Central memory CD8-positive, alpha-beta T cell (primary cell): ENCODE measurements at regions not wholly inside any gene's neighbourhood (a gene's known extent, or its start where the extent isn't known, plus 50 kb on each side); places are given as distances from the start of the nearest gene placed in this dataset.
"Not testable (repeated sequence)": the region's sequence is repeated elsewhere in the genome, so short reads cannot be mapped to it uniquely, and the experiment has no call there.

Experiments used
- ATAC-seq: fragments of 150-1000 bp; cut with Tn5 transposase; replicated peaks from 2 replicates; pipeline ENCODE4 v1.10.0; 2022; ENCODE audit warnings: mild to moderate bottlenecking, moderate FRiP score, moderate number of reproducible peaks; ENCODE audit not compliant: poor library complexity, severe bottlenecking; ENCODE audit errors: extremely low read depth
- DNase-seq, 2 donors: peaks; one replicate each; pipeline ENCODE4 v3.0.0; 2021; ENCODE audit warnings: low spot score in 2 of 2
- H3K27ac Mint-ChIP-seq: one replicate; pipeline ENCODE4 v1.8.0; 2022; ENCODE audit warnings: low read depth, mild to moderate bottlenecking, moderate library complexity, mixed read lengths
- H3K27me3 Mint-ChIP-seq: one replicate; pipeline ENCODE4 v1.8.0; 2022; ENCODE audit warnings: mixed read lengths
- H3K36me3 Mint-ChIP-seq: one replicate; pipeline ENCODE4 v1.8.0; 2022; ENCODE audit warnings: mild to moderate bottlenecking, moderate library complexity, mixed read lengths; ENCODE audit not compliant: insufficient read depth
- H3K4me1 Mint-ChIP-seq: one replicate; pipeline ENCODE4 v1.8.0; 2022; ENCODE audit warnings: mixed read lengths
- H3K4me3 Mint-ChIP-seq: one replicate; pipeline ENCODE4 v1.8.0; 2022; ENCODE audit warnings: mild to moderate bottlenecking, moderate library complexity, mixed read lengths
- H3K9me3 Mint-ChIP-seq: one replicate; pipeline ENCODE4 v1.8.0; 2022; ENCODE audit warnings: mixed read lengths

- H3K4me3 Mint-ChIP-seq = no peak overlapping the region
- peaks cover 9% of the 10 kb centered on the region for H3K9me3 Mint-ChIP-seq
- no peak for ATAC-seq
- no peak for DNase-seq
- H3K36me3 Mint-ChIP-seq = no peaks in the 10 kb centered on the region
- no peaks in the 10 kb centered on the region for H3K27me3 Mint-ChIP-seq
- no peak overlapping the region for H3K27ac Mint-ChIP-seq
- H3K4me1 Mint-ChIP-seq = no peaks in the 10 kb centered on the region
Observed at GRCh38 chr9:73441223-73441622, 289.6 kb downstream of the ANXA1 start.

DNA sequence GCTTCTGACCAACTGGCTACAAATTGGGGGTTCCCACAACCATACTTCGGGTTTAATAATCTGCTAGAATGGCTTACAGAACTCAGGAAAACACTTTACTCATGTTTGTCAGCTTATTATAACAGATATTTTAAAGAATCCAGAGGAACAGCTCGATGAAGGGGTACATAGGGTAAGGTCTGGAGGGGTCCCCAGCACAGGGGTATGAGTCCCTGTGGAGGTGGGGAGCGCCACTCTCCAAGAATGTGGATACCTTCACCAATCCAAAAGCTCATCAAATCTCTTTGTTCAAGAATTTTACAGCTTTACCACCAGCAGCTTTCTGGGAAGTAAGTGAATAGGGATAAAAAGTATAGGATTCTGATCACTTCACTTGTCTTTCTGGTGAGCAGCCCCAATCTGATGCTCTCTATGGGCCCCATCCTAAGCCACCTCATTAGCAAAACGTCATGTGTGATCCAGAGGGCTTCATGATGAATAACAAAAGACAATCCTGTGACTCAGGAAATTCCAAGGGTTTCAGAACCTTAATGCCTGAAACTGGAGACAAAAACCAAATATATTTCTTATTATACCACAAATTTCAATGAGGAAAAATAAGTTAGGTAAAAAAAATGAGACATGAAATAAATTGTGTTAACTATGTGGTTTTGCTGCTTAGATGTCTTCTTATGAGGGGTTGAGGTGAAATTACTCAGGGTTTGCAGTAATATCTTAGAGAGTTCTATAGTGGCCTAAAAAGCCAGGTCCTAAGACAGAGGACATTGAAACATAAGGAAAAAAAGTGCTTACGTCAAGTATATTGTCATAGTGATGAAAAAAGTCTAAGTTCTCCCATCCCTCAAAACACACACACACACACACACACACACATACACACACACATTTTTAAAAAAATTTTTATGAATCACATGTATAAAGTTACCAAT, 290.5 kb downstream of the ANXA1 start:
- H3K36me3 Mint-ChIP-seq = no peaks in the 10 kb centered on the region
- peaks cover 5% of the 10 kb centered on the region for H3K9me3 Mint-ChIP-seq
- DNase-seq (no peak), ATAC-seq (no peak)
- no peak overlapping the region for H3K27ac Mint-ChIP-seq
- H3K4me3 Mint-ChIP-seq = no peak overlapping the region
- H3K4me1 Mint-ChIP-seq = no peaks in the 10 kb centered on the region
- no peaks in the 10 kb centered on the region for H3K27me3 Mint-ChIP-seq

DNA sequence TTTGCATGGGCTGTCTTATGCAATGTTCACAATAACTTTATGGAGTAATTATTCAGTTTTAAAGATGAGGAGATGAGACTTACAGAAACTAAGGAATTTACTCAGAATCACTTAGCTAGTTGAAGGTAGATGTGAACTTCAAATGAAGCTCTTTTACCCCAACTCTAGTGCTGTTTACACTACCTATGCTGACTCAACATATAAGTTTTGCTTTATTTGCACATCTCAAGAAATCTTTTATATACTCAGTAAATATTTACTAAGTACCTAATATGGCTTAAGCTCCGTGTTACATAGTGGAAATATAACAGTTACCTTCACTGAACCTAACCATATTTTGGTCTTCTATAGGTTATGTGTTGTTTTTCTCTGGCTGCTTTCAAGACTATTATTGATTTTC, 293.2 kb downstream of the ANXA1 start:
- Mint-ChIP-seq H3K27me3 (no peaks in the 10 kb centered on the region), H3K4me3 (no peak overlapping the region), H3K9me3 (peaks cover 2% of the 10 kb centered on the region), H3K27ac (no peak overlapping the region), H3K4me1 (no peaks in the 10 kb centered on the region), H3K36me3 (no peaks in the 10 kb centered on the region)
- ATAC-seq = no peak
- DNase-seq = no peak

- not testable (repeated sequence) for H3K27ac Mint-ChIP-seq, ATAC-seq, H3K36me3 Mint-ChIP-seq, H3K4me1 Mint-ChIP-seq, DNase-seq, H3K4me3 Mint-ChIP-seq, H3K27me3 Mint-ChIP-seq, H3K9me3 Mint-ChIP-seq
Observed at GRCh38 chr9:73445384-73445783, 293.7 kb downstream of the ANXA1 start.

DNA sequence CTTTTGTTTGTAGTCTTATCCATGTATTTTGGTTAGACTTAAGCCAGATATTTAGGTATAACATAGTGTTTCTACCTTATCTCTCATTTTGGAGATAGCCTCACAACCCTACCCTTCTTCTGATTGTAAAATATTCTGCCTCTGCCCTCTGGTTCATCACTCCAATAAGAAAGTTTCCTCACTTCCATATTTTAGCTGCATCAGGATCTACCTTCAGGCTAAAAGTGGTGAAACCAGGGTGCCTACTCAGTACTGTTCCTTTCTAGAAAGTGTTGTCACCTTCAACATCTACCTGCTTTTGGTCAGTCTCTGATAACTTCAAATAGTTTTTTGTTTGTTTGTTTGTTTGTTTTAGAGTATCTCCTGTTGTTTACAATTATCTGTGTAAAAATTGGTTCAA, 294.6 kb downstream of the ANXA1 start:
- Mint-ChIP-seq H3K27me3 (no peaks in the 10 kb centered on the region), H3K9me3 (no peaks in the 10 kb centered on the region), H3K4me1 (no peaks in the 10 kb centered on the region), H3K27ac (no peak overlapping the region), H3K4me3 (no peak overlapping the region), H3K36me3 (no peaks in the 10 kb centered on the region)
- ATAC-seq (no peak), DNase-seq (no peak)

DNA sequence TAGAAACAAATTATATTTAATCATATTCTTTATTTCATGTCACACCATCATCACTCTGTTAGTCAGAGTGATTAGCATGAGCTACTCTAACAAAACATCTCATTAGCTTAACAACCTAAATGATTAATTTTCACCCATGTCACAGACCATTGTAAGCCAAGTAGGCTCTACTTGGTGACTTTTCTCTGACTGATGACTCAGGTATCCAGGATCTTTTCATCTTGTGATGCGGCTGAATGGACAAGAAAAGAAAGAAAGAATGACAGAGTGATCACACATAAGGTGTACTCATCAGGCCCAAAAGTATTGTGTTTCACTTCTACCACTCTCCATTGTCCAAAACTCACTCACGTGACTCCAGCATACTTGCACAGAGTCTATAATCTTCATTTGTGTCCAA, 299.3 kb downstream of the ANXA1 start:
- H3K4me3 Mint-ChIP-seq = no peak overlapping the region
- H3K27ac Mint-ChIP-seq = no peak overlapping the region
- ATAC-seq (no peak), DNase-seq (no peak)
- no peaks in the 10 kb centered on the region for H3K4me1 Mint-ChIP-seq
- peaks cover 6% of the 10 kb centered on the region for H3K9me3 Mint-ChIP-seq
- no peaks in the 10 kb centered on the region for H3K36me3 Mint-ChIP-seq
- no peaks in the 10 kb centered on the region for H3K27me3 Mint-ChIP-seq

DNA sequence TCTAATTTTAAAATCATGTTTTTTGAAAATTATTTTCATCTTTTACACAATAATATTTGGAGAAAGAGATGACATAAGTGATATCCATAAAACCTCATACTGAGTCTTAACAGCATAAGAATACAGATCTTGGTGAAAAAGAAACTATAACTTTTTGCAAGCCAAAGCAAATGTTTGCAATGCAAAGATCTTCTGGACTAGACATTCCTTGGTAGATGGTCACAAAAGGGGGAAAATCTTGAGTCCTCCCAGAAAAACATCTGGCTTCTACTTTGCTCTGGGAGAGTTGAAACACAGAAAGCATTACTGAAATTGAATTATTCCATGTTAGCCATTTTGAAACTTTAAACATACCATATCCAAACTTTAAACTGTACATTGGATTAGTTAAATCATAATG, 308.2 kb downstream of the ANXA1 start:
- no peak overlapping the region for H3K27ac Mint-ChIP-seq
- H3K4me1 Mint-ChIP-seq = no peaks in the 10 kb centered on the region
- no peaks in the 10 kb centered on the region for H3K36me3 Mint-ChIP-seq
- no peaks in the 10 kb centered on the region for H3K27me3 Mint-ChIP-seq
- DNase-seq = no peak
- no peak for ATAC-seq
- peaks cover 17% of the 10 kb centered on the region for H3K9me3 Mint-ChIP-seq
- no peak overlapping the region for H3K4me3 Mint-ChIP-seq

- Mint-ChIP-seq H3K9me3 (peaks cover 14% of the 10 kb centered on the region), H3K4me3 (no peak overlapping the region), H3K36me3 (no peaks in the 10 kb centered on the region), H3K27ac (no peak overlapping the region), H3K4me1 (no peaks in the 10 kb centered on the region), H3K27me3 (no peaks in the 10 kb centered on the region)
- DNase-seq (no peak), ATAC-seq (no peak)
Observed at GRCh38 chr9:73468716-73469115, 317.1 kb downstream of the ANXA1 start.

DNA sequence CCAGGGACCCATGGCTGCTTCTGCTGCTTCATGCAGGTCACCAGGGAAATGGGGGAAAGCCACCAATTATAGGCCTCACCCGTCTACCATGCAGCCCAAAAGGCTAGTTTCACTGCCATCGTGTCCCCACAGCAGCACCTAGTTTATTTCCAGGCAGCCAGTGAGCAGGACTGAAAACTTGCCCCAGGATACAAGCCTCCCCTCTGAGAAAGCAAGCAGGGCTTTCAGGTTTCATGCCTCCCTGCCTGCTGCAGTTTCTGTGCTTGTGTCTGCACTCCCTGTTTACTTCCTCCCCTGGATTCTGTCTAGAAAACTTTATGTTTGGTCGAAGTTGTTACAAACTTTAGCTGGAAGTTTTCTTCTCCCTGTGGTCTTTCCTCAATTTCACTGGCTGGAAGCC, 319.1 kb downstream of the ANXA1 start:
- no peaks in the 10 kb centered on the region for H3K4me1 Mint-ChIP-seq
- peaks cover 20% of the 10 kb centered on the region for H3K9me3 Mint-ChIP-seq
- ATAC-seq (no peak), DNase-seq (no peak)
- no peak overlapping the region for H3K27ac Mint-ChIP-seq
- H3K4me3 Mint-ChIP-seq = no peak overlapping the region
- H3K27me3 Mint-ChIP-seq = no peaks in the 10 kb centered on the region
- no peaks in the 10 kb centered on the region for H3K36me3 Mint-ChIP-seq

GRCh38 chr9:73474002-73474600, 322.4 kb downstream of the ANXA1 start:
- no peak for DNase-seq
- Mint-ChIP-seq H3K4me3 (no peak overlapping the region), H3K36me3 (no peaks in the 10 kb centered on the region), H3K9me3 (peaks cover 11% of the 10 kb centered on the region), H3K27me3 (no peaks in the 10 kb centered on the region), H3K27ac (no peak overlapping the region), H3K4me1 (no peaks in the 10 kb centered on the region)
- ATAC-seq = no peak

DNA sequence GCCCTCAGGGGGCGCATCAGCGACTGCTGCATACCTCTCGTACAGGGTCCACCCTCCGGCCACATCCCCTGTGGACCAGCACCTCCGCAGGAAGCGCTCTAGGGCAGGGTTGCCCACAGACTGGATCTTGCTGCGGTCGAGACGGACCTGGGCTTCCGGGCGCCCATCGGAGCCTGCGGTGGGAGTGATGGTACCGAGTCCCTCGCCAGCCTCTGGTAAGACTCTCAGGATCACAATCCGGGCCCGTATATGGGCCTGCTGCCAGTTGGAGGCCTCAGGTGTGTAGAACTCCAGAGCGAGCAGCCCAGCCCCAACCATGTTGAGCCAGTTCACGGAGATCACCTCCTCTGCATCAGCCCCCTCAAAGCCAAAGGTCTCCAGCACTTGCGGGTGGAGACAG, 323.0 kb downstream of the ANXA1 start:
- no peak overlapping the region for H3K27ac Mint-ChIP-seq
- ATAC-seq = no peak
- H3K27me3 Mint-ChIP-seq = no peaks in the 10 kb centered on the region

DNA sequence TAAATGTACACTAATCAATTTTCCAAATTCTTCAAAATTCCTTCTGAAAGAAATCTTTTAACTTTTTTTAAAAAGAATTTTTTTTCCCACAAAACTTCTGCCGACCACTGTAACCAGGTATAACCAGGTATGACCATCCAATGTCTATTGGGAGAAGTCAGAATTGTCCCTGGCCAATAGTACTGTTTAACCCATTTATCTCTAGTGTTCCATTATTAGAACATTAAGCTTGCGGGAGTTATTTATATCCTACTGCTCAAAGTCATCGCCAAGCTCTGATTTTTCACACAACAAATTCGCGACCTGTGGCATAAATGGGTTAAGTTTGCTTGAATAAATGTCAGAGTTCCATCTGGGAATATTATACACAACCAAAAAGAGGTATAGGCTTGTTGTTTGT, 343.2 kb downstream of the ANXA1 start:
- H3K4me3 Mint-ChIP-seq = no peak overlapping the region
- ATAC-seq (no peak), DNase-seq (no peak)
- H3K9me3 Mint-ChIP-seq = peaks cover 10% of the 10 kb centered on the region
- H3K36me3 Mint-ChIP-seq = no peaks in the 10 kb centered on the region
- H3K27ac Mint-ChIP-seq = no peak overlapping the region
- H3K27me3 Mint-ChIP-seq = no peaks in the 10 kb centered on the region
- H3K4me1 Mint-ChIP-seq = no peaks in the 10 kb centered on the region

More for the DNA sequence above, 323.0 kb downstream of the ANXA1 start:
- DNase-seq = no peak
- H3K9me3 Mint-ChIP-seq = peaks cover 11% of the 10 kb centered on the region
- no peaks in the 10 kb centered on the region for H3K4me1 Mint-ChIP-seq
- no peaks in the 10 kb centered on the region for H3K36me3 Mint-ChIP-seq
- H3K4me3 Mint-ChIP-seq = no peak overlapping the region

- peaks cover 10% of the 10 kb centered on the region for H3K9me3 Mint-ChIP-seq
- no peaks in the 10 kb centered on the region for H3K4me1 Mint-ChIP-seq
- no peak overlapping the region for H3K27ac Mint-ChIP-seq
- DNase-seq (no peak), ATAC-seq (no peak)
- no peaks in the 10 kb centered on the region for H3K27me3 Mint-ChIP-seq
- no peaks in the 10 kb centered on the region for H3K36me3 Mint-ChIP-seq
- no peak overlapping the region for H3K4me3 Mint-ChIP-seq
Observed at GRCh38 chr9:73497796-73498195, 346.1 kb downstream of the ANXA1 start.
